ENCODE measurements at regions not wholly inside any gene's neighbourhood (a gene's known extent, or its start where the extent isn't known, plus 50 kb on each side); places are given as distances from the start of the nearest gene placed in this dataset.

GRCh38 chr4:14883166-14883565, 119.1 kb upstream of the CPEB2 start:
- TF ChIP-seq POLR2A (IDR thresholded peaks at IDR 0.05) (no peak), CTCF (IDR thresholded peaks at IDR 0.05 in 8 of 11, conservative IDR thresholded peaks at IDR 0.05 in 3 of 11) (no peak)

Measured in spleen (tissue), 7 donors.